SK-N-MC (cell line): ENCODE measurements at regions not wholly inside any gene's neighbourhood (a gene's known extent, or its start where the extent isn't known, plus 50 kb on each side); places are given as distances from the start of the nearest gene placed in this dataset.

Experiments
- EZH2 ChIP-seq: fragments of 200-600 bp; sonication (generic); IDR thresholded peaks from one replicate; pipeline ENCODE4 v1.6.1; 2017; ENCODE audit warnings: antibody characterized with exemption
- POLR2AphosphoS5 ChIP-seq: IDR thresholded peaks from 2 replicates; pipeline ENCODE4 v1.6.1; 2012; ENCODE audit warnings: mild to moderate bottlenecking, low read depth, low read length, borderline replicate concordance

DNA sequence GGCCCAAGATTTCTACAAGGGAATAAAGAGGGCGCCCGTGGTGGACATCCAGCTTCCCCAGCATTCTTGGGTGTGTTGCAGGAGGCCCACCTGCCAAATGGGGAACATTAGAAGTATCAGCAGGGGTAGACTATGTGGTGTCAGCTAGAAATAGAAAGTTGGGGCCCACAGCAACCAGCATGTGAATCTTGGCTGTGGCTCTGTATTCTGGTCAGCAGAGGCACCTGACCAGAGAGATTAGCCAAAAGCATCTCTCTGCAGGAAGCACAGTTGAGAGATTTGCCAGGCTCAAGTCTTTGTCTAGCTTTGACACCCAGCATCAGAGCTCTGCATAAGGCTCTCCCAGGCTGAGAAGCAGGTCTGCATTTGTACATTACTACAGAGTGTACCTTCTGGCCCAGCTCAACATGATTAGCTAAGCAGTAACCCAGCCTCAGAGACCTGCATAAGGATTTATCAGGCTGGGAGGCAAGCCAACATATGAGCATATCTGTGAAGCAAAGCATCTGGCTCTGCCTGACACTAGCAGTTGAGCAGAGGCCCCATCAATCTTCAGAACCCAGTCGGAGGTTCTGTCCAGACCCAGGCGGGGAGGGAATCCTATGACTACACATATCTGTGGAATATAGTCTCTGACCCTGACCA, 79.9 kb downstream of the MS4A13 start:
- no peak for TF ChIP-seq EZH2
- TF ChIP-seq POLR2AphosphoS5: no peak
